Fibroblast of the aortic adventitia (primary cell): ENCODE measurements at regions not wholly inside any gene's neighbourhood (a gene's known extent, or its start where the extent isn't known, plus 50 kb on each side); places are given as distances from the start of the nearest gene placed in this dataset.

ENCODE experiments used
- DNase-seq: peaks from one replicate; pipeline ENCODE4 v3.0.0-alpha.2; 2010; ENCODE audit warnings: low read depth
- H3K4me3 ChIP-seq: 2 replicates; pipeline ENCODE4 v1.5.1; 2011; ENCODE audit warnings: low read depth, mild to moderate bottlenecking, control low read depth, low read length, moderate library complexity
- TF ChIP-seq, protein P1 (sequence below): IDR thresholded peaks from 2 replicates; pipeline ENCODE4 v1.5.1; 2011; ENCODE audit warnings: mild to moderate bottlenecking, low read length, control low read depth, inconsistent platforms; ENCODE audit not compliant: insufficient read depth

DNA sequence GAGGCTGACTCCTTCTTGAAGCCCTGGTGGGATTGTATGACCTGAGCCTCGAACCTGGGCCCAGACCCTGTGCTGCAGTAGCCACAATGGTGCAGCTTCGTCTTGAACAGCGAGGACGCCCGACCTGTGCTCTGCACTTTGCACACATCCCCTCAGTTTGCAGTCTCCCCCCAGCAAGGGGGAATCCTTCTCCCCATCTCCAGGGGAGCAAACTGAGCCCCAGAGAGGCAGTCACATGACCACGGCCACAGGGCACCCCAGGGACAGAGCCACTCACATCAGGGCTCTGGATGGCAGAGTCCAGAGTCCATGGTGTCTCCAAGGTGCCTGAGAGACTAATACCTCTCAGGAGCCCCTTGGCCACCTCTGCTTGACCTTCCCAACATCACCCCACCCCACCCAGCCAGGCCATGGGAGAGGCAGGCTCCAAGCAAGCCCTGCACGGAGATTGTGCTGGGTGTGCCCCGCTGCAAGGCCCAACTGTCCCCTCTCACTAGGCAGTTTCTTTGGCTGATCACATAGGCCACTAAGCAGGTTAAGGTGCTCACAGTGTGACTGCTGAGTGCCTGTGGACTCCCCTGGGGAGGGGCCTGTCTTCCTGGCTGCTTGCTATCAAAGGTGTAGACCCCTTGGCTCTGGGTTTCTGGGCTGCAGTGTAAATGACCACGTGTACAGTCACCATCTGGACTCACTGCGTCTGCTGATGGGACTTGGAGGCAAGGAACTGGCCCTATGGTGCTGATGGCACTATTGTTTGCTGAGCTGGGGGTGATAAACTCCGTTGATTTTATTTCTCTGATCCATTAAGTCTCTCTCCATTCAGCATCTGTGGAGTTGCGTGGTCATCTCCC is 398.1 kb downstream of the MATN1 start:
- DNase-seq: no peak
- TF ChIP-seq, protein P1, sequence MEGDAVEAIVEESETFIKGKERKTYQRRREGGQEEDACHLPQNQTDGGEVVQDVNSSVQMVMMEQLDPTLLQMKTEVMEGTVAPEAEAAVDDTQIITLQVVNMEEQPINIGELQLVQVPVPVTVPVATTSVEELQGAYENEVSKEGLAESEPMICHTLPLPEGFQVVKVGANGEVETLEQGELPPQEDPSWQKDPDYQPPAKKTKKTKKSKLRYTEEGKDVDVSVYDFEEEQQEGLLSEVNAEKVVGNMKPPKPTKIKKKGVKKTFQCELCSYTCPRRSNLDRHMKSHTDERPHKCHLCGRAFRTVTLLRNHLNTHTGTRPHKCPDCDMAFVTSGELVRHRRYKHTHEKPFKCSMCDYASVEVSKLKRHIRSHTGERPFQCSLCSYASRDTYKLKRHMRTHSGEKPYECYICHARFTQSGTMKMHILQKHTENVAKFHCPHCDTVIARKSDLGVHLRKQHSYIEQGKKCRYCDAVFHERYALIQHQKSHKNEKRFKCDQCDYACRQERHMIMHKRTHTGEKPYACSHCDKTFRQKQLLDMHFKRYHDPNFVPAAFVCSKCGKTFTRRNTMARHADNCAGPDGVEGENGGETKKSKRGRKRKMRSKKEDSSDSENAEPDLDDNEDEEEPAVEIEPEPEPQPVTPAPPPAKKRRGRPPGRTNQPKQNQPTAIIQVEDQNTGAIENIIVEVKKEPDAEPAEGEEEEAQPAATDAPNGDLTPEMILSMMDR: no peak
- no peak overlapping the region for H3K4me3 ChIP-seq

DNA sequence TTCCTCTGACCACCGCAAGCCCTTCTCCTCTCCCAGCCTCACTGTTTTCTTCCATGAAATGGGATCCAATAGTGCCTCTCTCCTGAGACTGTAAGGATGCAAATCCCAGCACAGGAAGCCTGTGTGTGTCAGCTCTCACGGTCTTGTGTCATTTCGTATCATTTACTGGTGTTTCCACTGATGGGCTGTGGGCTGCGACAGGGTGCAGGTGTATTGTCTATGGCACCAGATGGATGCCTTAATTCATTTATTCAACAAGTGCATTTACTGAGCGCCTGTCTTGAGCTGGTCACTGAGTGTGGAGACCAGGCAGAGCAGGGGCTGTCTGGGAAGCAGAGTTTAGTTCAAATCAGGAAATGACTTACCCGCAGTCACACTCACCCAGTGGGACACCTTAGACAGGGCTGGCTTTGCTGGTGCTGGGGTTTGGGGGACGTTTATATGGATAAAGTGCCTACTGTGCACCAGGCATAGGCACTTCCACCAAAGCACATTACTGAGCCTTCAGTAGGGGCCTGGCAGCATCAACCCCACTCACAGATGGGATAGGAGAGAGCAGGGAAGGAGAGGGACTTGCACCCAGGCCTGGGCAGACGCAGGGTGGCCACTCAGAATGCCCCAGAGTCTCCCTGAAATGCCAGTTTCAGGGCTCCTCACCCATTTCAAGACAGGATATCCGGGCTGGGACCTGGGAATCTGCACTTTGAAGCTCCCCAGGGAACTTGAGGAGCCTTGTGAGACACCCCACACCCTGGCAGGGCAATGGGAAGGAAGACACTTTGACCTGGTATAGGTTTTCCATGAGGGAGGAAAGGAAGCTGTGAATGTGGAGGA is 398.9 kb downstream of the MATN1 start:
- no peak for DNase-seq
- TF ChIP-seq, protein P1: no peak
- H3K4me3 ChIP-seq: no peak overlapping the region

DNA sequence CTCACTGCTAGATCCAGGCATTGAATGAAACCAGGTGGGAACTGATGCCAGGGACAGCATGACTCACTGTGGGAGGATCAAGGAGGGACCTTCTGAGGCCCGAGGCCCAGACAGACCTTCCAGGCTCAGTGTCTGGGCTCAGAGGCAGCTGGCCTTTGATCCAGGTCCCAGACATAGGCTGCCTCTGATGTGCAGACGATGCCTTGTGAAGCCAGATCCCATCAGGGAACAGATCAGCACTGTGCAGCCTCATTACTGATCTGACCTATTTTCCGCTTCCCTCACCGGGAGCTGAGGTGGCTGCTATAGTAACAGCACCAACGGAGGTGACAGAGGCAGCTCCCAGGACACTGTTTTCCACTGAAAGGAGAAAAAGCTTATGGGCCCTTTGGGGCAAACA is 399.5 kb downstream of the MATN1 start:
- TF ChIP-seq, protein P1: no peak
- no peak for DNase-seq
- no peak overlapping the region for H3K4me3 ChIP-seq

DNA sequence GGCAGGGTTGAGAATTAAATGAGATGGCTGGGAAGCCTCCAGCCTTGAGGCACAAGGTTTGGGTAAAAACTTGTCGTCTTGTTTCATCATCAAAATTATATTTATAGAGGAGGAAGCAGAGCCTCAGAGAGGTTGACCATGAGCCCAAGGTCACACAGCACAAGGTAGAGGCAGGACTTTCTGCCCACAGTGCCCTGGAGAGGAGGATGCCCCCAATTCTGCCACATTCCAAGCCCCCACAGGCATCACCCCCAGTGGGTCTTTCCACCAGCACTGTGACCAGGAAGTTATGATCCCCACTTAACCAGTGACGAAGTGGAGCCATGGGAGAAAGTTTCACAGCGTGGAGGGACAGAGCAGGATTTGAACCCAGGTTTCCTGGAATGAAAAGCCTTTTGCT is 400.0 kb downstream of the MATN1 start:
- H3K4me3 ChIP-seq: no peak overlapping the region
- no peak for DNase-seq
- TF ChIP-seq, protein P1: no peak

DNA sequence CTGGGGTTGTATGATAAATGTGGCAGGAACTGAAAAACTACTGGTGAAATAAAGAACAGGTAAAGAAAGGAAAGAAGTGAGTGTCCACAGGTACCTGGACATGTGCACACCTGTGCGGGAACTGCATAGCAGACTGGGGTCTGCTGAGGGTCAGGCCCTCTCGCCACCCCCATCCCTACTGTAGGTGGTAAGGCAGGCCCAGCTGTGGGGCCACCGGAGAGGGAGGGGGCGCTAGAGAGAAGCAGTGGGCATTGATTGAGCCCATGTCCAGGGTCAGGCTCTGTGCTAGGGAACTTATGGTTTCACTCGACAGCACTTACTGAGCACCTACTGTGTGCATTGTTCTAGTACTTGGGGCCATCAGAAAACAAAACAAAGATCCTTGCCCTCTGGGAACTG is 400.5 kb downstream of the MATN1 start:
- TF ChIP-seq, protein P1: no peak
- DNase-seq: no peak

DNA sequence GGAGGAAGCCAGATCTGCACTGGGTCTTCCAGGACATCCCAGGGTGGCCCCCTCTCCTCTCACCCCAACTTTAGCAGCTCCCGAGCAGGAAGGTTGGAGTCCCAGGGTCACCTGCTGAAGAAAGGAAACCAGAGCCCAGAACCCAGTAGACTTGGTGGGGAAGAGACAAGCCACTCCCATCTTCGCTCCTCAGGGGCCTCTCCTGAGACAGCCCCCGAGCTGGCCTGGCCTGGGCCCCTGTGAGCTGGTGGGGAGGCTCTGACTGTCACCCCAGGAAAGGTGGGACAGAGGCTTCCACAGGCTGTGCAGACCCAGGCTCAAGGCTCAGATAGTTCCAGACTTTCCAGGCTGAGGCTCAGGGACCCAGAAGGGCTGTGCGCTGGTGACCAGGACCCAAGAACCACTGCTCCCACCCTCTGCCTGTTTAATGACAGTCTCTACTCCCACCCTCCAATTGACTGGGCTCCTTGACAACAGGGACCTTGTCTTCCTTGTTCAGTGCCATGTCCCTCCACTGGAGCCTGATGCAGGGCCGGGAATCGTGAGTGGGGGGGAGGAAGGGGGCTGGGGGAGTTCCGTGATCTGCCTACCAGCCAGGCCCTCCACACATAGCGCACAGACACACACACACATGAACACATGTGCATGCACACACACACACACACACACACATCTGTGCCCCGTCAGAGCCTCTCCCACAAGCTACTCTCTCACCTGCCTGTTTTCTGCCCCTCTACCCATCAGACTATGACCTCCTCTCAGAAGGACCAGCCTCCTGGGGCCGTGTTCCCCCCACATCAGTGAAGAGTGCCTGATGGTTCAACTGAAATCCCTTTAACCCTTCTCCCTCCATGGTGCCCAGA is 401.2 kb downstream of the MATN1 start:
- DNase-seq: no peak
- TF ChIP-seq, protein P1: no peak
- H3K4me3 ChIP-seq: no peak overlapping the region

More for the DNA sequence above, 400.5 kb downstream of the MATN1 start:
- H3K4me3 ChIP-seq: no peak overlapping the region
